Loucy (cell line): ENCODE measurements at regions not wholly inside any gene's neighbourhood (a gene's known extent, or its start where the extent isn't known, plus 50 kb on each side); places are given as distances from the start of the nearest gene placed in this dataset.

Source experiments
- CTCF ChIP-seq: fragments of 200-600 bp; sonication (generic); conservative IDR thresholded peaks from 2 replicates; pipeline ENCODE4 v1.5.1; 2014; ENCODE audit warnings: mild to moderate bottlenecking, antibody characterized with exemption, low read length
- EZH2phosphoT487 ChIP-seq: fragments of 200-600 bp; IDR thresholded peaks from 2 replicates; pipeline ENCODE4 v1.6.1; 2018; ENCODE audit warnings: antibody characterized with exemption, mild to moderate bottlenecking, moderate library complexity, borderline replicate concordance

GRCh38 chr3:64443546-64444381, 218.5 kb upstream of the PRICKLE2 start:
- TF ChIP-seq CTCF (no peak), EZH2phosphoT487 (no peak)
